Left lung (tissue), 4 donors: ENCODE measurements at regions not wholly inside any gene's neighbourhood (a gene's known extent, or its start where the extent isn't known, plus 50 kb on each side); places are given as distances from the start of the nearest gene placed in this dataset.

ENCODE experiments used
- ATAC-seq: fragments of 200-7000 bp; cut with Tn5 transposase; one replicate; pipeline ENCODE4 v1.9.1; 2020; ENCODE audit warnings: moderate library complexity
- DNase-seq, 4 donors: peaks; one replicate each; pipeline ENCODE4 v3.0.0-alpha.2; 2013 to 2020
- H3K27ac ChIP-seq, 2 donors: fragments of 200-600 bp; sonication (generic) in 1 of 2; one replicate each; pipeline versions ENCODE4 v1.5.0 to v1.8.0; 2020 to 2021
- H3K27me3 ChIP-seq, 2 donors: fragments of 200-600 bp; sonication (generic) in 1 of 2; one replicate each; pipeline versions ENCODE4 v1.5.0 to v1.8.0; 2020 to 2021
- H3K36me3 ChIP-seq, 2 donors: fragments of 200-600 bp; sonication (generic) in 1 of 2; one replicate each; pipeline versions ENCODE4 v1.5.0 to v1.8.0; 2020 to 2021
- H3K4me1 ChIP-seq, 2 donors: fragments of 200-600 bp; one replicate each; pipeline ENCODE4 v1.8.0; 2021
- H3K4me3 ChIP-seq, 2 donors: fragments of 200-600 bp; sonication (generic) in 1 of 2; one replicate each; pipeline versions ENCODE4 v1.5.0 to v1.8.0; 2020 to 2021; ENCODE audit warnings: mild to moderate bottlenecking in 1 of 2
- H3K9me3 ChIP-seq, 2 donors: fragments of 200-600 bp; sonication (generic) in 1 of 2; one replicate each; pipeline versions ENCODE4 v1.5.0 to v1.8.0; 2020 to 2021
- intact Hi-C, 2 donors: fragments of 100-400 bp; cut with DNase I; formaldehyde crosslinking; loops; one replicate each; pipeline versions ENCODE4 v1.11.2 to v1.14.2; 2022
- TF ChIP-seq, protein P1 (sequence below), 2 donors: fragments of 200-600 bp; sonication (generic) in 1 of 2; IDR thresholded peaks; one replicate each; pipeline versions ENCODE4 v1.5.0 to v1.8.0; 2021; ENCODE audit warnings: antibody characterized with exemption in 2 of 2
- donor health status: DM: no; HTN: yes; CAD: no.
- donor health status: DM: no; HTN: no; CAD: no.

DNA sequence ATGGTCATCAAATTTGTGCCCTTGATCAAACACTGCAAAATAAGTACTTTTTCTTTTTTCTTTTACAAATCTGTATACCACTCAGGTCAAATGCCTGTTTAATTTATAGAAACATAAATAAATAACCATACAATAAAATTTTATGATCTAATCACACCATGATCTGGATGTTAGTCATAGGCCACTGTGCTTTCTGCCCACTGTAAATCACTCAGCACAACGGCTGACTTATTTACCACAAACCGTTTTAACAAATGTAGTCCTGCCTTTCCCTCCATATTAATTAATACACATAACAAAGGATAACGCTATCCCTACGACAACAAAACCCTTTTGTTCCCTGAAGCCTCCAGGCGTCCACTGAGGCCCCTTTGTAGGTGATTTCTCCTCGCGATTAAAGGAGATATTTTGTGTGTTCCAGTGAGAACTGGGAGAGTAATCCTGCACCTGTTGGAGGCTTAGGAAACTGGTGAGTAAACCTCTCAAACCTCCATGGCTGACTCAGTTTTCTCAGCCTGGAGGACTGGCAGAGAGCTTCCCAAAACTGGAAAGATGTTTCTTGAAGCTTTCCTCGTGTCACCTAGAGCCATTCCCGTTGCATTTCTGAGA lies 477.1 kb upstream of the SGCG start:
- Histone ChIP-seq H3K4me1 (no peaks in the 10 kb centered on the region), H3K27me3 (no peaks in the 10 kb centered on the region), H3K9me3 (peaks cover 0 to 6% of the 10 kb centered on the region in 2 donors), H3K27ac (no peak overlapping the region), H3K4me3 (no peak overlapping the region), H3K36me3 (no peaks in the 10 kb centered on the region)
- TF ChIP-seq, protein P1, sequence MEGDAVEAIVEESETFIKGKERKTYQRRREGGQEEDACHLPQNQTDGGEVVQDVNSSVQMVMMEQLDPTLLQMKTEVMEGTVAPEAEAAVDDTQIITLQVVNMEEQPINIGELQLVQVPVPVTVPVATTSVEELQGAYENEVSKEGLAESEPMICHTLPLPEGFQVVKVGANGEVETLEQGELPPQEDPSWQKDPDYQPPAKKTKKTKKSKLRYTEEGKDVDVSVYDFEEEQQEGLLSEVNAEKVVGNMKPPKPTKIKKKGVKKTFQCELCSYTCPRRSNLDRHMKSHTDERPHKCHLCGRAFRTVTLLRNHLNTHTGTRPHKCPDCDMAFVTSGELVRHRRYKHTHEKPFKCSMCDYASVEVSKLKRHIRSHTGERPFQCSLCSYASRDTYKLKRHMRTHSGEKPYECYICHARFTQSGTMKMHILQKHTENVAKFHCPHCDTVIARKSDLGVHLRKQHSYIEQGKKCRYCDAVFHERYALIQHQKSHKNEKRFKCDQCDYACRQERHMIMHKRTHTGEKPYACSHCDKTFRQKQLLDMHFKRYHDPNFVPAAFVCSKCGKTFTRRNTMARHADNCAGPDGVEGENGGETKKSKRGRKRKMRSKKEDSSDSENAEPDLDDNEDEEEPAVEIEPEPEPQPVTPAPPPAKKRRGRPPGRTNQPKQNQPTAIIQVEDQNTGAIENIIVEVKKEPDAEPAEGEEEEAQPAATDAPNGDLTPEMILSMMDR (IDR thresholded peaks at IDR 0.05), result no peak
- DNase-seq, result no peak
- no peak for ATAC-seq
- intact Hi-C loops, result no loop called here

DNA sequence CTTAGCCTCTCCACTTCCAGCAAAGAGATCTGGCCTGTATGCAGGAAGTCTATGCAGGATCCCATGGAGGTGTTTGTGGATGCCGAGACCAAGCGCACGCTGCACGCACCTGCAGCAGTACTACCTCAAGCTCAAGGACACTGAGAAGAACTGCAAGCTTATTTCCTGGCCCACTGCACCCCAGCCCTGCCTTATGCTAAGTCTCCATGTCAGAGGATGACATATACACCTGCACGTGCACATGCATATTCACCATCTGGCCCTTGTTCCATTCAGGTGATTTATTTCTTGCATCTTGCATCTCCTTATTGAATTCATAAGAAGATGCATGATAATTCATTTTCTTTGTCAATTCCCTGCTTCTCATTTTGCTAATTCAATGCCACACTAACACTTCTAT lies 472.8 kb upstream of the SGCG start:
- ATAC-seq (no peak), DNase-seq (no peak)
- intact Hi-C loops, result no loop called here
- Histone ChIP-seq H3K36me3 (no peaks in the 10 kb centered on the region), H3K27me3 (no peaks in the 10 kb centered on the region), H3K27ac (no peak overlapping the region), H3K9me3 (no peaks in the 10 kb centered on the region), H3K4me3 (no peak overlapping the region), H3K4me1 (no peaks in the 10 kb centered on the region)
- TF ChIP-seq, protein P1 (IDR thresholded peaks at IDR 0.05), result no peak

DNA sequence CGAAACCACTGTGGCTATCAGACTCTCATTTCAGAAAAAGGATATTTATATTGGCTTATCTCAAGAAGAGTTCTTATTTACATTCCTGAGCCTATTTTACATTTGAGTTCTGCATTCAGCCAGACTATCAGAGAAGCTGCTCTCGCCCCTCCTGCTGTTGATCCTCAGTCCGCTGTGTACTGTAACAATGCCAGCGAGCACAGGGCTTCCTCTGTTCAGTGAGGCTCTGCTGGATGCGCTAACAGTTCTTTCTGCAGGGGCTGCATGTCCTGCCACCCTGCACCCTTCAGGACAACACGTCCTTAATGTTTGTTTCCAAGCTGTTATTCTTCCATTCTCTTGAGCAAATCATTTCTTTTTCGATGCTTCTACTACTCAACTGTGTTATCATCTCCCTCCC lies 463.7 kb upstream of the SGCG start:
- Histone ChIP-seq H3K36me3 (no peaks in the 10 kb centered on the region), H3K27ac (no peak overlapping the region), H3K9me3 (peaks cover 0 to 1% of the 10 kb centered on the region in 2 donors), H3K27me3 (no peaks in the 10 kb centered on the region), H3K4me3 (no peak overlapping the region), H3K4me1 (no peaks in the 10 kb centered on the region)
- ATAC-seq, result no peak
- DNase-seq, result peak in 1 of 4 donors; percentile 27
- TF ChIP-seq, protein P1 (IDR thresholded peaks at IDR 0.05), result no peak
- intact Hi-C loops, result no loop called here

DNA sequence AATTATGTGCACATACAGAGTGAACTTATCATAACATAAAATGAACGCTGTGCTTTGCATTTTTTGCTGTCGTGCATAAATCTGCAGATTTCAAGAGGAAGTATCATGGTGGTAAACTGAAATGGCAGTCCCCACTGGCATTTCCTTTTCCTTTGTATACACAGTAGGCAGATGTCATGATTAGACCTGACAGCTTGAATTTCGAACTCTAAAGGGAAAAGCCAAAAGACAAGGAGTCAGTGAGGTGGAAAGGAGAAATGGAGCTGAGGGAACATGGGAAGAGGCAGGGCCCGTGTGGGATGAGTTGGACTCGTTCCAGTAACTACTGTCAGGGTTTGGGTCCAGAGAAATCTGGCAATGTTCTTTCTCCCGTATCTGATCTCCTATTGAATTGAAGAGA lies 454.1 kb upstream of the SGCG start:
- Histone ChIP-seq H3K4me3 (no peak overlapping the region), H3K9me3 (no peaks in the 10 kb centered on the region), H3K4me1 (no peaks in the 10 kb centered on the region), H3K27ac (no peak overlapping the region), H3K27me3 (peaks cover 0 to 8% of the 10 kb centered on the region in 2 donors), H3K36me3 (no peaks in the 10 kb centered on the region)
- TF ChIP-seq, protein P1 (IDR thresholded peaks at IDR 0.05), result no peak
- DNase-seq, result no peak
- no peak for ATAC-seq
- intact Hi-C loops, result no loop called here

DNA sequence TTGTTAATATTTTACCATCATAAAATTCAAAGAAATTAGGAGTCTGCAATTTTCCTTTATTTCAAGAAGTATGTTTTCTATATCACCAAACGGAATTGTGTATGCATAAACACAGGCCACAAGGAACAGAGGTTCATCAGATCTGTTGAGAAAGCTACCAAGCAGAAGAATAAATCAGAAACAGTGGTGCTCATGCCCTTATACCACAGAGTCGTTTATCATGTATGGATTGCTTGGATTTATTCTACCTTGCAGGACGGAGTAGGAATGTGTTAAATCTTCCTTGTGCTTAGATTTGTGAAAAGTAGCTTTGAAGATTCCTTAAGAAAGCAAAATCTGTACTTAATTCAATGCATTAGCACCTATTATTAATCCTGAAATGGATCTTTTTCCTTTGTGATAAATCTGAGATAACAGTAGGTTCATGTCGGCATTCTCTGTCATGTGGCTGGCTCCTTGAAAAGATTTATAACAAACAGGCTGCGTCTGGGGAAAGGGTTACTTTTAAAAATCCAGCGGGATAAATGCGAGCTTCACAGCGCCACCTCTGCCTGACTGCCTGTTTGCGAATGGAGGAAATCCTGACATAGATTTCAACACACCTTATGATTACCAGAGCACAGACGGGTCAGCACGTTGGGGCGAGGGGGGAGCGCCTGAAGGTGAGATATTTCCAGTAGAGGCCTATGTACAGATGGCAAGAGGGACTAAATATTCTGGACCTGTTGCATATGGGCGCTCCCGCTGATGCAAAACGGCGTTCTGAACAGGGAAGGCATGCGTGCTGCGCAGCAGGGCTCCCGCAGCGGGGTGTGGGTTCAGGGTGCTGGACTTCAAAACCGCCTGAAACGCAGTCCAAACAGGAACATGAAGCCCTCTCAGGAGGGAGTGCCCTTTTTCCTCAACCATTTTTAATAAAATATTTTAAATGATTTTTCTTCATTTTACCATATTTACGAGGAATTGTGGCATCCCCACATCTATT lies 445.5 kb upstream of the SGCG start:
- H3K27me3 ChIP-seq, result peaks cover 0 to 12% of the 10 kb centered on the region in 2 donors
- no peaks in the 10 kb centered on the region for H3K9me3 ChIP-seq
- ATAC-seq, result peak; percentile 70
- H3K4me1 ChIP-seq, result no peaks in the 10 kb centered on the region
- TF ChIP-seq, protein P1 (IDR thresholded peaks at IDR 0.05), result no peak
- DNase-seq, result peak in 1 of 4 donors; percentile 16
- H3K27ac ChIP-seq, result no peak overlapping the region
- intact Hi-C loops, result no loop called here
- no peak overlapping the region for H3K4me3 ChIP-seq
- no peaks in the 10 kb centered on the region for H3K36me3 ChIP-seq
